ENCODE measurements at regions not wholly inside any gene's neighbourhood (a gene's known extent, or its start where the extent isn't known, plus 50 kb on each side); places are given as distances from the start of the nearest gene placed in this dataset.

GRCh38 chr10:120132811-120133210, 240.3 kb downstream of the SEC23IP start (continued):
- TF ChIP-seq PREB (CRISPR knock-in tag; IDR thresholded peaks at IDR 0.05; ENCODE audit: borderline replicate concordance): no peak
- no peak for TF ChIP-seq ZNF317 (CRISPR knock-in tag; IDR thresholded peaks at IDR 0.05; ENCODE audit: borderline replicate concordance, low read depth)

GRCh38 chr10:120138689-120139088, 246.2 kb downstream of the SEC23IP start:
- no peak for ATAC-seq
- POLR2A ChIA-PET: no interaction called here
- Mint-ChIP-seq H3K9me3 (peaks cover 23% of the 10 kb centered on the region), H3K36me3 (peaks cover 12% of the 10 kb centered on the region), H3K27ac (no peak overlapping the region), H3K27me3 (ENCODE audit: low read depth) (no peaks in the 10 kb centered on the region; the same call in 1 of the 2 replicates), H3K4me3 (no peak overlapping the region), H3K4me1 (peaks cover 9% of the 10 kb centered on the region)
- CTCF ChIA-PET: no interaction called here
- TF ChIP-seq SMAD3 (CRISPR knock-in tag; IDR thresholded peaks at IDR 0.05; ENCODE audit: borderline replicate concordance) (no peak), NR1H2 (CRISPR knock-in tag; IDR thresholded peaks at IDR 0.05) (no peak), CBFB (CRISPR knock-in tag; IDR thresholded peaks at IDR 0.05; ENCODE audit: low read depth) (no peak), FOXP4 (CRISPR knock-in tag; IDR thresholded peaks at IDR 0.05) (no peak), AFF4 (CRISPR knock-in tag; IDR thresholded peaks at IDR 0.05; ENCODE audit: borderline replicate concordance) (no peak), ATF1 (CRISPR knock-in tag; IDR thresholded peaks at IDR 0.05) (no peak), NR3C1 (CRISPR knock-in tag; conservative IDR thresholded peaks at IDR 0.05; ENCODE audit: low read depth) (no peak), E2F5 (CRISPR knock-in tag; IDR thresholded peaks at IDR 0.05) (no peak), NR2C2 (CRISPR knock-in tag; IDR thresholded peaks at IDR 0.05) (no peak)
- no peak for DNase-seq (ENCODE audit: low spot score)

GRCh38 chr10:120145107-120145506, 252.6 kb downstream of the SEC23IP start:
- Mint-ChIP-seq H3K9me3 (no peaks in the 10 kb centered on the region; the same call in 1 of the 2 replicates), H3K36me3 (no peaks in the 10 kb centered on the region), H3K4me3 (no peak overlapping the region), H3K27me3 (ENCODE audit: low read depth) (no peaks in the 10 kb centered on the region; the same call in 1 of the 2 replicates), H3K4me1 (peaks cover under 1% of the 10 kb centered on the region), H3K27ac (no peak overlapping the region)
- DNase-seq (ENCODE audit: low spot score): no peak
- ChIA-PET CTCF (no interaction called here), POLR2A (interaction anchor here (0.8 kb wide), 1 partner anchor 42 kb away, joined by 3 read pairs; no protein-coding TSS in a partner anchor)
- ATAC-seq: no peak
- TF ChIP-seq ELF4 (CRISPR knock-in tag; IDR thresholded peaks at IDR 0.05; ENCODE audit: low read depth) (no peak), SMAD3 (CRISPR knock-in tag; IDR thresholded peaks at IDR 0.05; ENCODE audit: borderline replicate concordance) (no peak), FOXP4 (CRISPR knock-in tag; IDR thresholded peaks at IDR 0.05) (no peak), USF1 (CRISPR knock-in tag; IDR thresholded peaks at IDR 0.05) (no peak), PRDM15 (CRISPR knock-in tag; IDR thresholded peaks at IDR 0.05) (no peak), ZNF138 (CRISPR knock-in tag; conservative IDR thresholded peaks at IDR 0.05) (no peak), ZNF512 (CRISPR knock-in tag; IDR thresholded peaks at IDR 0.05; ENCODE audit: borderline replicate concordance) (no peak)
